ENCODE measurements at regions not wholly inside any gene's neighbourhood (a gene's known extent, or its start where the extent isn't known, plus 50 kb on each side); places are given as distances from the start of the nearest gene placed in this dataset.

- no peak for TF ChIP-seq POLR2AphosphoS5 (IDR thresholded peaks at IDR 0.05)
- peak in 3 of 5 experiments; percentile 18 to 19 (median 19) for TF ChIP-seq CTCF (IDR thresholded peaks at IDR 0.05)
- TF ChIP-seq POLR2A (IDR thresholded peaks at IDR 0.05) = no peak
- no peak for TF ChIP-seq EP300 (IDR thresholded peaks at IDR 0.05; ENCODE audit: low read depth)
These were observed 334.5 kb upstream of the SLC7A11 start for GRCh38 chr4:138576684-138577083.
